HL-60 (cell line): ENCODE measurements at regions not wholly inside any gene's neighbourhood (a gene's known extent, or its start where the extent isn't known, plus 50 kb on each side); places are given as distances from the start of the nearest gene placed in this dataset.

Experiments used
- DNase-seq, 2 experiments: peaks; one replicate each; pipeline ENCODE4 v3.0.0-alpha.2; 2010 to 2020; ENCODE audit warnings: low read depth in 1 of 2, low spot score in 1 of 2
- H3K27ac ChIP-seq: fragments of 250-450 bp; sonication (Bioruptor Pico); replicated peaks from 2 replicates; pipeline ENCODE4 v1.5.1; 2020; ENCODE audit warnings: mild to moderate bottlenecking, moderate library complexity
- H3K27me3 ChIP-seq: fragments of 250-450 bp; sonication (Bioruptor Pico); 2 replicates; pipeline ENCODE4 v1.5.1; 2021; ENCODE audit warnings: mild to moderate bottlenecking, moderate library complexity; ENCODE audit not compliant: insufficient read depth, poor library complexity, severe bottlenecking
- H3K4me3 ChIP-seq: replicated peaks from 2 replicates; pipeline ENCODE4 v1.5.1; 2011; ENCODE audit warnings: mild to moderate bottlenecking, control low read depth, low read length; ENCODE audit not compliant: insufficient read depth
- CTCF ChIP-seq: IDR thresholded peaks from one replicate; pipeline ENCODE4 v1.5.1; 2011; ENCODE audit warnings: low read length, control low read depth, inconsistent platforms; ENCODE audit not compliant: insufficient read depth
- GABPA ChIP-seq: IDR thresholded peaks from 2 replicates; pipeline ENCODE4 v1.6.1; 2012; ENCODE audit warnings: low read depth
- POLR2AphosphoS5 ChIP-seq: IDR thresholded peaks from 2 replicates; pipeline ENCODE4 v1.6.1; 2012; ENCODE audit warnings: low read depth
- REST ChIP-seq: IDR thresholded peaks from 2 replicates; pipeline ENCODE4 v1.6.1; 2012; ENCODE audit warnings: low read depth; ENCODE audit not compliant: insufficient replicate concordance
- SPI1 ChIP-seq: IDR thresholded peaks from 2 replicates; pipeline ENCODE4 v1.6.1; 2012; ENCODE audit warnings: low read depth, mild to moderate bottlenecking, borderline replicate concordance

- Histone ChIP-seq H3K4me3 (no peak overlapping the region), H3K27ac (no peak overlapping the region), H3K27me3 (no peaks in the 10 kb centered on the region)
- DNase-seq: no peak
- TF ChIP-seq POLR2AphosphoS5 (no peak), CTCF (no peak), GABPA (no peak), REST (no peak)
These were observed 153.5 kb upstream of the MTPN start for GRCh38 chr7:136130511-136131303.

- no peaks in the 10 kb centered on the region for H3K27me3 ChIP-seq
- TF ChIP-seq REST (no peak), CTCF (no peak), POLR2AphosphoS5 (no peak), GABPA (no peak), SPI1 (no peak)
- DNase-seq: no peak
- H3K27ac ChIP-seq: no peak overlapping the region
- no peak overlapping the region for H3K4me3 ChIP-seq
These were observed 150.9 kb upstream of the MTPN start for GRCh38 chr7:136128050-136128449.

- TF ChIP-seq SPI1 (no peak), REST (no peak), GABPA (no peak), POLR2AphosphoS5 (no peak), CTCF (no peak)
These were observed 146.2 kb upstream of the MTPN start for GRCh38 chr7:136123352-136123751.

More at GRCh38 chr7:136123352-136123751, 146.2 kb upstream of the MTPN start:
- H3K27me3 ChIP-seq: no peaks in the 10 kb centered on the region
- H3K4me3 ChIP-seq: no peak overlapping the region
- DNase-seq: no peak
- no peak overlapping the region for H3K27ac ChIP-seq
